ENCODE measurements at regions not wholly inside any gene's neighbourhood (a gene's known extent, or its start where the extent isn't known, plus 50 kb on each side); places are given as distances from the start of the nearest gene placed in this dataset.

GRCh38 chr1:82446236-82446635, 645.5 kb downstream of the ADGRL2 start:
- CTCF ChIA-PET: no interaction called here
- no peaks in the 10 kb centered on the region for H3K4me1 ChIP-seq (ENCODE audit: control insufficient read depth, insufficient read depth, low read length)
- no peak overlapping the region for H2BK120ac ChIP-seq (ENCODE audit: low read depth, low read length)
- no CpG with 5 or more reads among the region's 2 CpGs for WGBS, 2 experiments (ENCODE audit: extremely low coverage in 2 of 2, insufficient read length in 1 of 2)
- no peak overlapping the region for H2BK5ac ChIP-seq (ENCODE audit: low read depth, low read length, poor library complexity, severe bottlenecking)
- H2BK15ac ChIP-seq (ENCODE audit: low read depth, low read length): no peak overlapping the region
- H3K18ac ChIP-seq (ENCODE audit: low read depth, low read length): no peak overlapping the region
- no peak overlapping the region for H3K23ac ChIP-seq (ENCODE audit: low read depth, low read length)
- no peak overlapping the region for H2AK9ac ChIP-seq (replicated peaks; ENCODE audit: low read depth, low read length, poor library complexity)
- no peak overlapping the region for H4K5ac ChIP-seq (ENCODE audit: low read depth, low read length)
- H2AFZ ChIP-seq (replicated peaks; ENCODE audit: low read length, poor library complexity): no peak overlapping the region
- ATAC-seq (ENCODE audit: low read depth): no peak
- BruUV-seq (replicated peaks): no TSS peak
- H3K56ac ChIP-seq (ENCODE audit: extremely low read depth, insufficient read depth, low read length): no peak overlapping the region
- H2BK20ac ChIP-seq (ENCODE audit: low read depth, low read length): no peak overlapping the region
- H4K8ac ChIP-seq (ENCODE audit: low read depth in 2 of 2, low read length in 2 of 2): no peak overlapping the region
- H3K36me3 ChIP-seq (ENCODE audit: control insufficient read depth, insufficient read depth, low read length): no peaks in the 10 kb centered on the region
- intact Hi-C loops (cut with micrococcal nuclease) (no loop called here), in situ Hi-C loops (cut with MboI; ENCODE audit: low sequenced_read_pairs) (no loop called here), dilution Hi-C loops (cut with HindIII; ENCODE audit: low sequenced_read_pairs, unreplicated experiment) (no loop called here)
- H4K20me1 ChIP-seq (ENCODE audit: insufficient read depth, low read length): no peaks in the 10 kb centered on the region
- H3K27ac ChIP-seq (ENCODE audit: insufficient read depth, low read length): no peak overlapping the region
- DNase-seq: no peak
- no peak overlapping the region for H3K14ac ChIP-seq (replicated peaks; ENCODE audit: low read depth, low read length)
- no peak overlapping the region for H3K9ac ChIP-seq (ENCODE audit: low read depth, low read length)
- no peak for TF ChIP-seq MAZ (IDR thresholded peaks at IDR 0.05; ENCODE audit: borderline replicate concordance, low read depth, low read length)
- no peak for TF ChIP-seq MAFK (IDR thresholded peaks at IDR 0.05; ENCODE audit: low read depth, low read length)
- POLR2A ChIA-PET (ENCODE audit: unreplicated experiment): no interaction called here
- H2AK5ac ChIP-seq (ENCODE audit: low read depth, low read length): no peak overlapping the region
- H4K91ac ChIP-seq (ENCODE audit: insufficient read depth, low read depth, low read length): no peak overlapping the region
- no peak overlapping the region for H3K4me3 ChIP-seq (ENCODE audit: insufficient read depth, low read depth, low read length)
- no peaks in the 10 kb centered on the region; the same call in 1 of the 2 replicates for H3K9me3 ChIP-seq (ENCODE audit: control insufficient read depth, insufficient read depth, low read length)
- no peaks in the 10 kb centered on the region for H3K27me3 ChIP-seq (ENCODE audit: control insufficient read depth, insufficient read depth, low read length)
- H3K4ac ChIP-seq (ENCODE audit: low read depth, low read length): no peak overlapping the region
- H3K9me1 ChIP-seq (ENCODE audit: insufficient read depth, low read length): no peaks in the 10 kb centered on the region
- no peaks in the 10 kb centered on the region for H3K79me1 ChIP-seq (ENCODE audit: low read depth in 1 of 2, low read length in 2 of 2)
- no peak overlapping the region for H3K4me2 ChIP-seq (ENCODE audit: low read depth, low read length)
